Upper lobe of left lung (tissue), 4 donors: ENCODE measurements at regions not wholly inside any gene's neighbourhood (a gene's known extent, or its start where the extent isn't known, plus 50 kb on each side); places are given as distances from the start of the nearest gene placed in this dataset.

Experiments
- CTCF ChIP-seq, 6 experiments: fragments of 450-650 bp in 4 of 6; fragments of 200-600 bp in 2 of 6; sonication (generic) in 2 of 6; IDR thresholded peaks; one replicate each; pipeline ENCODE4 v1.5.1; 2016 to 2019; ENCODE audit warnings: antibody characterized with exemption in 6 of 6
- EP300 ChIP-seq, 4 donors: sonication (generic); formaldehyde crosslinking; IDR thresholded peaks; one replicate each; pipeline ENCODE4 v1.5.1; 2017; ENCODE audit warnings: antibody characterized with exemption in 4 of 4, control low read depth in 2 of 4
- POLR2A ChIP-seq, 4 donors: fragments of 450-650 bp; IDR thresholded peaks; one replicate each; pipeline ENCODE4 v1.5.1; 2016 to 2017; ENCODE audit warnings: antibody characterized with exemption in 4 of 4, mild to moderate bottlenecking in 2 of 4

- peak in 5 of 6 experiments; percentile 20 to 52 (median 34) for TF ChIP-seq CTCF (IDR thresholded peaks at IDR 0.05)
- no peak for TF ChIP-seq POLR2A (IDR thresholded peaks at IDR 0.05)
- no peak for TF ChIP-seq EP300 (IDR thresholded peaks at IDR 0.05)
Measured at GRCh38 chr14:35215110-35215813, 76.9 kb upstream of the PSMA6 start.
